Amygdala (tissue), 56 donors: ENCODE measurements at regions not wholly inside any gene's neighbourhood (a gene's known extent, or its start where the extent isn't known, plus 50 kb on each side); places are given as distances from the start of the nearest gene placed in this dataset.
A peak's percentile ranks its signal among the peaks of the same experiment; 100 is the strongest.
"Not testable (repeated sequence)": the region's sequence is repeated elsewhere in the genome, so short reads cannot be mapped to it uniquely, and the experiment has no call there.

Source experiments
- DNase-seq, 56 donors: peaks; one replicate each; lab custom pipeline; 2025; lab: John Stamatoyannopoulos, UW

DNA sequence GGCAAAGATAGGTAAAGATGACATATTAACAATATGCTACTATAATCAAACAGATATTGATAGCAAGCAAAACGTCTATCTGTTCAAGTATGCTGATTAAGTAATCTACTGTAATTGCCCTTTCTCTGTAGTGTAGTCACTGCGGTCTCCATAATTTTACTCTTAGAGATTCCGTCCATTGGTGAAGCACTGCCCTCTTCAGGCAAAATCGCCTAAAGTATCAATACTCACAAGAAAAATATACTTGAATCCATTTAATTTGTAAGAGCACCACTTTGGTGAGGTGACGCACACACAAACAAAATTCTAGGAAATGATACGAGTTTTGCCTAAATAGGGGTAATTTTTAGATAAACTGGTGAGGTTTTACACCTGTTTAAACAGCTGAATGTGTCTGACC is 434.6 kb upstream of the CHRM3 start:
- peak in 4 of 56 donors; percentile 0 to 33 (median 8) for DNase-seq

DNA sequence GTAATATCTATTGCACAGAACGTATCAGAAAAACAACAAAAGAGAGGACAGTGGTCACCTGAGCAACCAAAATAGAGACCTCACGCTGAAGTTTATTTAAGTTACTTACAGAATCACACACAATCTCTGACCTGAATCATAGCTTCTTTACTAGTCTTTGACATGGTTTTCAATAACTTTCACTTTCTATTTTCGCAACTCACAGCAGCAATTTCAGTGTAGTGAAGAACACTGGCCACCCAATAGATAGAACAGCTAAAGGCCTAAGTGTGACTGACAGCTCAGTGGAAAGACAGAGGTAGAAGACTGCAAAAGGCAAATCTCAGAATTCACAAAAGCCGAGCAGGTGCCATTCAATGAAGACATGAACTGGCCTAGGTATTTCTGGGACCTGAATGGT is 435.6 kb upstream of the CHRM3 start:
- DNase-seq, result no peak

DNA sequence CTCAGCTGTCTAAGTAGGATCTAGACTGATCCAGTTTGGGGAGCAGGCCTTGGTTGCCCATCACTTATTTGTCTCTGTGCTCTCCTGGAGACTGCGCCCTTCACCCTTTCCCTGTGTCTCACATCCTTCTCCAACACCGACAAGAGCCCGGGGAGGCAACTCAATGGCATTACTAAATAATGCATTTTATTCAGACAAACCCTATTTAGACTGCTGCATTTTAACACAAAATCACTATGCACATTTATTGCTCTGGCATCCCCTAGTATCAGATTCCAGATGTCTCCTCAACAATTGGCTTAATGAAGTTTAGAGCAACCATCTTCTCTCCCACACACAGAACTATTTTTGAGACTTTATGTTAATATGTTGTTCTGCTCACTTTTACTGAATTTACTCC is 436.4 kb upstream of the CHRM3 start:
- DNase-seq, result no peak

DNA sequence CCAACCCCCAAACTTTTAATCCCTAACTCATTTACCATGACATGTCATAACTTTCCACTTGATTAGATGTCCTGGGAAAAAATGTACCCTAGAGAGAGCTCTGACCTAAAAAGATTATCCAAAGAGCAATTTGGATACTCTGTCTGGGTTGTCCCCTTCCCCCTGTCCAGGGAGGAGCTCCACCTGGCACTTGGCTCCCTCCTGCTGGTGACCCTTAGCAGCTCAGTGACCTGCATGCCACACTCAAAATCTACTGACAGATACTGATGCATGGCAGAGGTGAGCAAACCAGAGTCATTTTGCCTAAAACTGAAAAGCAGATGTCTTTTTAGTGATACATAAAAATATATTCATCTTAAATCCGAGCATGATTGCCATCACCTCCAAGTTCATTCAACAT is 442.3 kb upstream of the CHRM3 start:
- DNase-seq, result no peak

DNA sequence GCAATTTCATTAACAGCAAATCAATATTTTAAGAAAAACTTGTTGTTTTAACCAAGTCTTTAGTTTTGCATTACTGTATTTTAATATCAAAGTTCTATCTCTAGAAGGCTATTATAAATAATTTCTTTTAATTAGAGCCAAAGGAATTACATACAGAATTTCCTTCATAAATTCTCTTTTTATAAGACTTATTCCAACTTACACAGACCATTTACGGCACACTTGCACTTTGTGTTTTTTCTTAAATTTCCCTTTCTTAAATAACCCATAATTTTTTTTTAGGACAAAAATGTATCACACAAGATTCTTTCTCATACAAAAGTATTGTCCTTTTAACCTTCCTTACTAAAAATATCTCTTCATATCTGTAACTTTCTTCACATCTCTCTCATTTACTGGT is 458.5 kb upstream of the CHRM3 start:
- DNase-seq, result no peak

DNA sequence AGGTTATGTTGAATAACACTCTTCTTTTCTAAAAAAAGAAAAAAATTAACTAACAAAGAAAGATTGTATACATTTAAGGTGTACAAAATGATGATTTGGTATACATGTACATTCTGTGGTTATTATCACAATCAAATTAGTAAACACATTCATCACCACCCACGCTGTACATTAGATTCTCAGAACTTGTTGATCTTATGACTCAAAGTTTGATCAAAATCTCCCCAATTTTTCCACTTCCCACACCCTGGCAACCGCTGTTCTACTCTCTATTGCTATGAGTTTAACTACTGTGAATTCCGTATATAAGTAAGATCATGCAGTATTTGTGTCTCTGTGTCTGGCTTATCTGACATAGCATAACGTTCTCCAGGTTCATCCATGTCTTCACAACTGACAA is 469.5 kb upstream of the CHRM3 start:
- peak in 3 of 56 donors; percentile 1 to 2 (median 1) for DNase-seq

DNA sequence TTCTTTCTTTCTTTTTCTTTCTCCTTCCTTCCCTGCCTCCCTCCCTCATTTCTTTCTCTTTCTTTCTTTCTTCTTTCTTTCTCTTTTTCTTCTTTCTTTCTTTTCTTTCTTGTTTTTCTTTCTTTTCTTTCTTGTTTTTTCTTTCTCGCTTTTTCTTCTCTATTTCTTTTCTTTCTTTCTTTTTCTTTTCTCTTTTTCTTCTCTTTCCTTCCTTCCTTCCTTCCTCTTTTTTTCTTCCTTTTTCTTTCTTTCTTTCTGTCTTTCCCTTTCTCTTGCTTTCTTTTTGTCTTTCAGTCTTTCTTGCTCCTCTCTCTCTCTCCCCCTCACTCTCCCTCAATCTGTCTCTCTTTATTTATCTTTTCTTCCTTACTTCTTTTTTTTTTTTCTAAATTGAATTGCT is 472.0 kb upstream of the CHRM3 start:
- DNase-seq, result no peak

DNA sequence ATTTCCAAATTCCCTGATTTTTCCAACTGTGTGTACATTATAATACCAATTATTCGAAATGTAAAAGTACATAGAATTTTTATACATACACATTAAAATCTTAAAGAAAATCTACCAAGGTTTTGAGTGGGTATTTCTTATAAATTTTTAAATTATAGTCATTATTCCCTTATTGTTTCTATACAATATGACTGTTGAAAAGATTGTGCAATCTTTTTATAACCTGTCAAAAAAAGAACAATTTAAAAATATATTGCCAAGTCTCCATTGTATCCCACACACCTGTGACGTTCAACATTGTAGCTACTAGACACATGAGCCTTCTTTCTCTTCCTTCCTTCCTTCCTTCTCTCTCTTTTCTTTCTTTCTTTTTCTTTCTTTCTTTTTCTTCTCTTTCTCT is 473.2 kb upstream of the CHRM3 start:
- DNase-seq, result no peak

DNA sequence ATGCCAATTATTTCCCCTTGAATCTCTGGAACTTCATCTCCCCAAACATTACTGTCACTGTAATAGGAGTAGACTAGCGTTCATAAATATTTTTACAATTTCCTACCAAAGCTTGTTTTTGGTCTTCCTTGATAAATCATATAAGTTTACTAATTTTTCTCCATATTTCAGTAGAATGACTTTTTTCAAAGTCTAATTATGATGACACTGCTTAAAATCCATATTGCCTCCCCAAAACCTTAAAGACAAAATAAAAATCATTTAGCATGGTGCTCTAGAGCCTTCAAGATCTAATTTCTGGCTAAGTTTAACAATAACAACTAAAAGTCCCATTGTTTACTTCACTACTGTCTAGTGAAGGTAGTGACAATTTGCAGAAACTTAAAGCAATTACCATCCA is 474.2 kb upstream of the CHRM3 start:
- DNase-seq, result no peak

DNA sequence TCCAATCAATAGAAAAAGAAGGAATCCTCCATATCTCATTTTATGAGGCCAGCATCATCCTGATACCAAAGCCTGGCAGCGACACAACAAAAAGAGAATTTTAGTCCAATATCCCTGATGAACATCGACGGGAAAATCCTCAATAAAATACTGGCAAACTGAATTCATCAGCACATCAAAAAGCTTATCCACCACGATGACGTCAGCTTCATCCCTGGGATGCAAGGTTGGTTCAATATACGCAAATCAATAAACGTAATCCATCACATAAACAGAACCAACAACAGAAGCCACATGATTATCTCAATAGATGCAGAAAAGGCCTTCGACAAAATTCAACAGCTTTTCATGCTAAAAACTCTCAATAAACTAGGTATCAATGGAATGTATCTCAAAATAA is 483.6 kb upstream of the CHRM3 start:
- not testable (repeated sequence) for DNase-seq

DNA sequence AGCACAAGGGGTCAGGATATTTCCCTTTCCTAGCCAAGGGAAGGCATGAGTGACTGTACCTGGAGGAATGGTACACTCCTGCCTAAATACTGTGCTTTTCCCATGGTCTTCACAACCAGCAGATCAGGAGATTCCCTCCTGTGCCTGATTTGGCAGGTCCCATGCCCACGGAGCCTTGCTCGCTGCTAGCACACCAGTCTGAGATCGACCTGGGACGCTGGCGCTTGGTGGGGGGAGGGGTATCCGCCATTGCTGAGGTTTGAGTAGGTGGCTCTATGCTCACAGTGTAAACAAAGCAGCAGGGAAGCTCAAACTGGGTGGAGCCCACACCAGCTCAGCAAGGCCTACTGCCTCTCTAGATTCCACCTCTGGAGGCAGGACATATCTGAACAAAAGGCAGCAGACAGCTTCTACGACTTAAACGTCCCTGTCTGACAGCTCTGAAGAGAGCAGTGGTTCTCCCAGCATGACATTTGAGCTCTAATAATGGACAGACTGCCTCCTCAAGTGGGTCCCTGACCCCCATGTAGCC is 486.0 kb upstream of the CHRM3 start:
- no peak for DNase-seq

DNA sequence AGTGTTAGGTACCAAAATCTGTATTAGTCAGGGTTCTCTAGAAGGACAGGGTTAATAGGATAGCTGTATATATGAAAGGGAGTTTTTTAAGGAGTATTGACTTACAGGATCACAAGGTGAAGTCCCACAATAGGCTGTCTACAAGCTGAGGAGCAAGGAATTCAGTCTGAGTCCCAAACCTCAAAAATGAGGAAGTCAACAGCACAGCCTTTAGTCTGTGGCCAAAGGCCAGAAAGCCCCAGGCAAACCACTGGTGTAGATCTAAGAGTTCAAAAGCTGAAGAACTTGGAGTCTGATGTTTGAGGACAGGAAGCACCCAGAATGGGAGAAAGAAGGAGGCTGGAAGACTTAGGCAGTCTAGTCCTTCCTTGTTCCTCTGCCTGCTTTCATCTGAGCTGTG is 487.5 kb upstream of the CHRM3 start:
- DNase-seq, result no peak

DNA sequence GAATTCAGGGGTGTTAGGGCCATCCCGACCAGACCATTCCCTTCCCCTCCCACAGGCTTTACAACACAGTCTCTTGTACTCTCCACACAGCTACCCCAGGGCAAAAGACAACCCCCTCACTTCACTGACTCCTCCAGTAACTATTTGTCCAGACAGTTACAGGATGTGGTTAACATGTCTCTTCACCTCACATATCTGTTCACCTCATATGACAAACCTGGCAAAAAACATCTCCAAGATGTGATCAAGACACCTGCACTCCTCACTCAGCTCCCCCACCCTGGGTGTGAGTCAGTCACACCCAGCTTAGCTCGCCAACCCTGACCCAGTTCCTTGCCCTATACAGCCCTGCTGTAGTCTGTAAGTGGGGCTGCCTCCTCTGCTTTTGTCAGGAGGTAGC is 490.5 kb upstream of the CHRM3 start:
- DNase-seq, result no peak

DNA sequence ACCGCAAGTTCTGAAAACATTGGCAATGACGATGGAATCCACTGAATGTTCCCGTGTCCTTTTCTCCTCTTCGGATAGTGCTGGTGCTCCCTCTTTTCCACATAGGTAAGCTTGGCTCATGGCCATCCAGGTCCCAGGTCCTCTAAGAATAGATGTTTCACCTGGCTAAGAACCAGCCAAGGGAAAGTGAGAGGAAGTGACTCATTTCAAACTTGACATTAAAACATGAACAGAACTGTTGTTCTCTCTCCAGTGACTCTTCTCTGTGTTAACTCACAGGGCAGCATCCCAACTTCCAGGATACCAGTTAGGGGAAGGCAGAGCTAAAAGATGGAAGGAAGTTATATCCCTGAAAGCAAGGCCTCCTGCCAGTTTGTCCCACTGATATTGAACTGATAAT is 493.8 kb upstream of the CHRM3 start:
- no peak for DNase-seq

DNA sequence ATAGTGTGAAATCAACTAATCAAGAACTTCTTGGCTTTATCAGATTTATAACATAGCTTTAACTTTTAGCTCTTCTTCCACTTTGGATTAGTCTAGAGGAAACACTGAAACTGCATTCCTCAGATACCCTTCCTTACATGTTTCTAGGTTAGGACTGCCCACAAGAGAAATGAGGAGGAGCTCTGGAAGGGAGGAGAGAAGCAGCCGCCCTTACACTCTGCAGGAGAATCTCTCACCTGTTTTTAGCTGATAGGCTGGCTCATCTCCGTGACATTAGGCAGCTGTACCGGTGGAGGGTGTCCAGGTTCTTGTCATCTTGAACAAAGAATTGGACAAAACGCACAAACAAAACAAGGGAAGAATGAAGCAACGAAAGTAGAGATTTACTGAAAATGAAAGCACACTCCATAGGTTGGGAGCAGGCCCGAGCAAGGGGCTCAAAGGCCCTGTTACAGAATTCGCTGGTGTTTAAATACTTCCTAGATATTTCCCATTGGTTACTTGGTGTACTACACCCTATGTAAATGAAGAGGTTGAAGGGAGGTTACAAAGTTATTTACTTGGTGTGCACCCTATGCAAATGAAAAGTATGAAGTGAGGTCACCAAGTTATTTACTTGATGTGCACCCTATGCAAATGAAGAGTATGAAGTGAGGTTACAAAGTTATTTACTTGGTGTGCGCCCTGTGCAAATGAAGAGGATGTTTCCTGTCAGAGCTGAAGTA is 524.9 kb upstream of the CHRM3 start:
- DNase-seq, result no peak

DNA sequence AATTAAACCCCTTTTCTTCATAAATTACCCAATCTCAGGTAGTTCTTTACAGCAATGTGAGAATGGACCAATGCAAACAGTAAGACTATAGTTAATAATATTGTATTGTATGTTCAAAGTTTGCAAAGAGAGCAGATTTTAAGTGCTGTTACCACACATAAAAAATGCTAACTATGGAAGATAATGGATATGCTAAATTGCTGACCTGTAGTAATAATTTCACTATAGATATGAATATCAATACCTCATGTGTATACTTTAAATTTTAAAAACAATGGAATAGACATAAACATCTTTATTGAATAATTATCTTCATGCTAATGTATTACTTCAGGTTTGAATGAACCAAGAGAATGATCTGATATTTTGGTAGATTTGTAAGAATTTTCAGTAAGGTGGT is 552.4 kb upstream of the CHRM3 start:
- DNase-seq, result no peak

DNA sequence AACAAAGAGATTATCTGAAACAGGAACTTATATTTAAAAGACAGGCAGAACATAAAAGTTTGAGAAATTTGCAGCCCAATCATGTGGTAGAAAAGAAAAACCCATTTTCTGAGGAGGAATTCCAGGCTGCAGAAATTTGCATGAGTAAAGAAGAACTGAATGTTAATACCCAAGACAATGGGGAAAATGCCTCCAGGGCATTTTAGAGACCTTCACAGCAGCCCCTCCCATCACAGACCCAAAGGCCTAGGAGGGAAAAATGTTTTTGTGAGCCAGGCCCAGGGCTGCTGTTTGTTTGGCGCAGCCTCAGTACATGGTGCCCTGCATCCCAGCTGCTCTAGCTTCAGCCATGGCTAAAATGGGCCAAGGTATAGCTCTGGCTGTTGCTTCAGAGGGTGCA is 554.3 kb upstream of the CHRM3 start:
- DNase-seq, result no peak

DNA sequence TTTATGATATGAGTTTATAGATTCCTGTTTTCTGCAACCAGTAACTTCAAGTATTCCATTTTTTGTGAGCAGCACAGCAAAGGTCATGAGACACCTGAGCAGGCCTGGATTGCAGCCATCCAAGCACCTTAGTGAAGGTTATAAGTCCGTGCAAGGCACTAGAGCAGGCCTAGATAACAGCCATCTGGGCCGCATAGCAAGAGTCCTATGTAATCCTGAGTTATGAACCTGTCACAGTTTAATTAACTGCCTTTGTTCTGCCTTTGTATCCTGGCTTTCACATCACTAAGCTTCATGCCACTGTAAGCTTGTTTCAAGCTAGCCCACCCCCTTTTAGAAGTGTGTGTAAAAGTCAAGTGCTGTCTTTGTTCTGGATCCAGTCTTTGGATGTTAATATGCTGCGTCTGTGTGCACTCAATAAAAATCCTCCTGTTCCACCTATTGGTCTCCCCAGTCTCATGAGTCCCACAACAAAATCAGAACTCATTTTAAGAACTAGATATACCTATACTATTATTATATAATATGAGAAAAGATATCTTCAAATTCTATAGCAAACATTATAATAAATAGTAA is 556.2 kb upstream of the CHRM3 start:
- no peak for DNase-seq

DNA sequence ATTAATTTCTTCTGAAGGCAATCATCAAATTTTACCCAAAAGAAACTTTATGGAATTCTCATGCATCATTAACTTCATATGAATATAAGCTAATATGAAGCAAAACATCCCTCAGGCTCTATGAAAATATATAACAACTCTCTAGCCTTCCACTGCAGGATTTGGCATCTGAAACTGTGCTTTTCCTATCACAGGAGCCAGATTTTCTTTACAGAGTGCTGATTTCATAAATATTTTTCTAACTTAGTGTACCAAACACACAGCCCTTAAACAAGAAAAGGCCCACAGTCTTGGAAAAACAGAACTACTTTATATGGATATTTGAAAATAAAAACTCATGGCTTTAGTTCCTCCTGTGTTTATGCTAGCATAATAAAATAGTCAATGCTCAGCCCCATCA is 559.5 kb upstream of the CHRM3 start:
- DNase-seq, result no peak

DNA sequence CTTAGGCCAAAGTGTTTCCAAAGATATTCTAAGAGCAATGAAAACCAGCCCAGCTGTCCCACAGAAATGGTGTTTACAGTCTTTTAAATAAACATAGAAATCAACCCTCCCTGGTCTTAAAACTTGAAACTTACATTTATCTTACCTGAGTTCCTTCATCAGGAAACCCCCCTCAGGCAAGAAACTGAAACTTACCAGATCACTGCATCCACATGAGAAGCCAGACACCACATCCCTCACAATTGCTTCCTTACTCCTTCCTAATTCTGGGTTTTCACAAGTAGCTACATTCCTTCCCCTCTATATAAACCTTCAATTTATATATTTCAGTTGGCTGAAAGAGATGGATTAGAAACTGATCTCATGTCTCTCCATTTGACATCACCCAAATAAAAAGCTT is 563.0 kb upstream of the CHRM3 start:
- DNase-seq, result no peak

DNA sequence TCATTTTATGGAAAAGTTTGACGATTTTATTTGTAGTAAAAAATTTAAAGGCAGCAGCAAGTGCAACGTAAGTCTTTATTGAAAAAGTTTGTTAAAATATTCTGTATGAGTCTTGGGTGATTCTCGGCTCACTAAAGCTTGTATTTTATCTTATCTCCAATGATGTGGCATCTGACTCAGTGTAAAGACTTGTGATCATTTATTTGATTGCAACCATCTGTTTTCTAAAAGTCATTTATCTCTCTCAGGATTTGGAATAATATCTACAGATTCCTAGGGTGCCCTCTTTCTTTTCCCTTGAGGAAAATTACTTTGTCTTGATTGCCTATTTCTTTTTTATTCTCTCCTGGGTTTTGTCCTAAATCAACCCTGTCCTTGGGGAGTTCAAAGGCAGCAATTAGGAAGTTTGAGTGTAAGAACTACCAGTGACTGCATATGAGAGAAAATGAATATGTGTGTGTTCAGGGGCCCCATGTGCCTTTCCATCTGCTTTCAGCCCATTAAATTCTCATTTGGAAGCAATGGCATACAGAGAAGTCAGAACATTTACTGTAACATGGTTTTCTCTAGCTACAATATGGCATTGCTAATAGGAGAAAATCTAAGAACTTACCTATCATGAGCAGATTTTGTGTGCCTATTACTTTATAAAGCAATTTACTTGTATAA is 575.0 kb upstream of the CHRM3 start:
- no peak for DNase-seq

DNA sequence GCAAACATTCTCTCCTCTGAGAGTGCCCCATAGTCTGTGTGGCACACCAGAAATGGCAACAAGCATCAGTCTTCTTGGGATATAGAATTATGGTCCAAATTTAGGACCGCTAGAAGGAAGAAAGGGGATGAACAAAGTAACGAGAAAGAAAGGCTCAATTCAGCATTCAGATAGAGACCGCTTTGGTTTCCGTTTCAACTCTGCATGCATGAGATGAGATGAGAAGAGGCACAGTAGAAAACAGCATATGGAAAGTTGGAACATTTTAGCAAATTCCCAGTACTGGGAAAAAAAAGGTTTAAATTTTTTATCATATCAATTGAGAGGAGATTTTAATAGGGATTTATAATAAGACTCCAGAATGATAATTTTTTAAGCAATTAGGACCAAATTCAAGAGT is 595.5 kb upstream of the CHRM3 start:
- DNase-seq, result no peak
